Heart right ventricle (tissue), 16 donors: ENCODE measurements at regions not wholly inside any gene's neighbourhood (a gene's known extent, or its start where the extent isn't known, plus 50 kb on each side); places are given as distances from the start of the nearest gene placed in this dataset.
A peak's percentile ranks its signal among the peaks of the same experiment; 100 is the strongest.

Experiments used
- ATAC-seq, 8 donors: fragments of 200-7000 bp; cut with Tn5 transposase; one replicate each; pipeline ENCODE4 v1.9.1; 2020; ENCODE audit warnings: mild to moderate bottlenecking in 8 of 8, moderate library complexity in 8 of 8, moderate number of reproducible peaks in 1 of 8
- DNase-seq, 2 donors: peaks; one replicate each; pipeline ENCODE4 v3.0.0-alpha.2; 2020
- H3K27ac ChIP-seq, 10 donors: fragments of 200-600 bp; sonication (generic) in 2 of 10; one replicate each; pipeline versions ENCODE4 v1.5.0 to v1.8.0; 2020 to 2022; ENCODE audit warnings: mild to moderate bottlenecking in 3 of 10
- H3K27me3 ChIP-seq, 7 donors: fragments of 200-600 bp; one replicate each; pipeline ENCODE4 v1.8.0; 2021 to 2022; ENCODE audit warnings: mild to moderate bottlenecking in 2 of 7
- H3K36me3 ChIP-seq, 9 donors: fragments of 200-600 bp; sonication (generic) in 1 of 9; one replicate each; pipeline versions ENCODE4 v1.5.0 to v1.8.0; 2020 to 2022; ENCODE audit warnings: mild to moderate bottlenecking in 2 of 9
- H3K4me1 ChIP-seq, 9 donors: fragments of 200-600 bp; sonication (generic) in 1 of 9; one replicate each; pipeline versions ENCODE4 v1.5.0 to v1.8.0; 2020 to 2022; ENCODE audit warnings: mild to moderate bottlenecking in 4 of 9
- H3K4me3 ChIP-seq, 10 donors: fragments of 200-600 bp; sonication (generic) in 2 of 10; one replicate each; pipeline versions ENCODE4 v1.5.0 to v1.8.0; 2020 to 2022; ENCODE audit warnings: mild to moderate bottlenecking in 7 of 10, moderate library complexity in 2 of 10
- H3K9me3 ChIP-seq, 11 donors: fragments of 200-600 bp in 10 of 11; sonication (generic) in 2 of 11; one replicate each; pipeline versions ENCODE4 v1.5.0 to v1.8.0; 2013 to 2022; ENCODE audit warnings: mild to moderate bottlenecking in 2 of 11, control low read depth in 1 of 11, moderate library complexity in 1 of 11
- CTCF ChIP-seq, 9 donors: fragments of 200-600 bp; sonication (generic) in 2 of 9; IDR thresholded peaks; one replicate each; pipeline versions ENCODE4 v1.5.0 to v1.8.0; 2021 to 2022; ENCODE audit warnings: antibody characterized with exemption in 9 of 9, mild to moderate bottlenecking in 5 of 9, moderate library complexity in 1 of 9
- WGBS, 2 donors: extraction: QIAGEN DNeasy Blood & Tissue Kit; methylation state at CpG; one replicate each; pipeline ENCODE4 v1.1.7; 2013; ENCODE audit warnings: inconsistent platforms in 1 of 2; 5-methylcytosine and 5-hydroxymethylcytosine counted together
- intact Hi-C, 10 donors: fragments of 100-400 bp; cut with DNase I; formaldehyde crosslinking; loops; one replicate each; pipeline versions ENCODE4 v1.11.1 to v1.14.2; 2022
- donor health status: Arrhythmogenic right ventricular cardiomyopathy.
- donor health status: ischemic (EF 13 %, LVEDD 7.1; RV severe dilation, severe dysfunction).
- donor health status: healthy with polysubstance abuse.
- donor health status: DM: no; HTN: yes; CAD: no.
- donor health status: DM: no; HTN: no; CAD: no.
- donor health status: ischemic (EF 25% LVEDD 6.9; RV normal size, moderate dysfunction).
- donor health status: ischemic (EF 25% LVEDD 5.7; RV mildly dilated, moderate dysfunction).
- donor health status: healthy.
- donor health status: DM: yes; HTN: yes; CAD: no.
- donor health status: Ischemic cardiomyopathy.
- donor health status: ischemic (EF 35%, LVEDD 5.7; RV mildly dilated, moderate dysfunction).
- donor health status: nonischemic (EF 11% LVEDD 7.7; RV severe dilation, severe dysfunction).
- donor health status: DM: yes; HTN: yes; CAD: no.
- donor health status: PGD.
- donor health status: ischemic (EF 29% LVEDD 5.4; RV normal size, mild dysfunction).
- donor health status: nonischemic (EF 23%, LVEDD 6.1; RV moderate dilation, normal function).

GRCh38 chr4:1538941-1539772 is 132.9 kb upstream of the NKX1-1 start:
- Histone ChIP-seq H3K27ac (no peak overlapping the region), H3K4me1 (peaks cover 0 to 13% (median 0%) of the 10 kb centered on the region in 9 donors), H3K27me3 (peaks cover 0 to 30% (median 3%) of the 10 kb centered on the region in 7 donors), H3K36me3 (no peaks in the 10 kb centered on the region), H3K4me3 (no peak overlapping the region), H3K9me3 (no peaks in the 10 kb centered on the region)
- DNase-seq: peak in 1 of 2 donors; percentile 6
- intact Hi-C loops: no loop called here
- no peak for TF ChIP-seq CTCF (IDR thresholded peaks at IDR 0.05)
- 86% methylated on average over 23 of the region's 23 CpGs for WGBS, 2 donors
- ATAC-seq: no peak

- ATAC-seq: no peak
- intact Hi-C loops: no loop called here
These were observed 131.8 kb upstream of the NKX1-1 start for GRCh38 chr4:1538096-1538410.

DNA sequence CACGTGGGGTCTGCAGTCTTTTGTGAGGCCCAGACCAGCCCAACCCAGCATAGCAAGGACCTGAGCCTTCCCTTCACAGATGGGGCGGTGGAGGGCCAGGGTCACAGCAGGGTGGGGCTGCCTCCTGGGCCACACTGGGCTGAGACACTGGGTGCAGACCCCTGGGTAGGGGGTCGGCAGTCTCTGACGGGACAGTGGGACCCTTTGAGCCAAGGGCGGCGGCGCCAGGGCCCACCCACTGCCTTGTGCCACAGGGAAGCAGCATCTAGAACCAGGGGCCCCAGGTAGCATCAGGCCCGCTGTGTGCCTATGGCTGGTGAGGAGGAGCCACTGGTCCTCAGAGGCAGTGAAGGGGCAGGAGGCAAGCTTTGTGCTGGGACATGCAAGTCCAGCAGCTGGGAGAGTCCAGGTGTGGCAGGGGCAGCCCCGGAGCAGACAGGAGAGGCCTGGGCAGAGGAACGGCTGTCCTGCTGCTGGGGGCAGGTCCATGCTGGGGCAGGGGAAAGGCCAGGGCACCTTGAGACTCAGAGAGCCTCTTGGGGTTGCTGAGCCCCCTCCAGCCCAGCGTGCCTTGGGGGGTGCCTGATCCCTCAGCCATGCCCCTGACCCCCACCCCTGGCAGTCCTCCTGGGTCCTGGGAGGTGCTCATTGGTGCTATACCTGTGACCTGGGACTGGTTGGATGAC is 131.3 kb upstream of the NKX1-1 start:
- H3K4me1 ChIP-seq: peaks cover 0 to 13% (median 0%) of the 10 kb centered on the region in 9 donors
- intact Hi-C loops: no loop called here
- no peaks in the 10 kb centered on the region for H3K9me3 ChIP-seq
- ATAC-seq (no peak), DNase-seq (peak in 1 of 2 donors; percentile 10)
- no peak overlapping the region for H3K27ac ChIP-seq
- no peak for TF ChIP-seq CTCF (IDR thresholded peaks at IDR 0.05)
- H3K36me3 ChIP-seq: no peaks in the 10 kb centered on the region
- 87 to 90% methylated on average over 11 of the region's 11 CpGs for WGBS, 2 donors
- H3K4me3 ChIP-seq: no peak overlapping the region
- peaks cover 0 to 38% (median 16%) of the 10 kb centered on the region in 7 donors for H3K27me3 ChIP-seq

More at GRCh38 chr4:1538096-1538410, 131.8 kb upstream of the NKX1-1 start:
- no peaks in the 10 kb centered on the region for H3K9me3 ChIP-seq
- no peak overlapping the region for H3K4me3 ChIP-seq
- H3K27me3 ChIP-seq: peaks cover 0 to 39% (median 11%) of the 10 kb centered on the region in 7 donors
- WGBS, 2 donors: 39 to 53% methylated on average over 7 to 9 of the region's 9 CpGs
- peaks cover 0 to 13% (median 0%) of the 10 kb centered on the region in 9 donors for H3K4me1 ChIP-seq
- H3K27ac ChIP-seq: no peak overlapping the region
- no peaks in the 10 kb centered on the region for H3K36me3 ChIP-seq
- TF ChIP-seq CTCF (IDR thresholded peaks at IDR 0.05): no peak
- peak in 1 of 2 donors; percentile 5 for DNase-seq

DNA sequence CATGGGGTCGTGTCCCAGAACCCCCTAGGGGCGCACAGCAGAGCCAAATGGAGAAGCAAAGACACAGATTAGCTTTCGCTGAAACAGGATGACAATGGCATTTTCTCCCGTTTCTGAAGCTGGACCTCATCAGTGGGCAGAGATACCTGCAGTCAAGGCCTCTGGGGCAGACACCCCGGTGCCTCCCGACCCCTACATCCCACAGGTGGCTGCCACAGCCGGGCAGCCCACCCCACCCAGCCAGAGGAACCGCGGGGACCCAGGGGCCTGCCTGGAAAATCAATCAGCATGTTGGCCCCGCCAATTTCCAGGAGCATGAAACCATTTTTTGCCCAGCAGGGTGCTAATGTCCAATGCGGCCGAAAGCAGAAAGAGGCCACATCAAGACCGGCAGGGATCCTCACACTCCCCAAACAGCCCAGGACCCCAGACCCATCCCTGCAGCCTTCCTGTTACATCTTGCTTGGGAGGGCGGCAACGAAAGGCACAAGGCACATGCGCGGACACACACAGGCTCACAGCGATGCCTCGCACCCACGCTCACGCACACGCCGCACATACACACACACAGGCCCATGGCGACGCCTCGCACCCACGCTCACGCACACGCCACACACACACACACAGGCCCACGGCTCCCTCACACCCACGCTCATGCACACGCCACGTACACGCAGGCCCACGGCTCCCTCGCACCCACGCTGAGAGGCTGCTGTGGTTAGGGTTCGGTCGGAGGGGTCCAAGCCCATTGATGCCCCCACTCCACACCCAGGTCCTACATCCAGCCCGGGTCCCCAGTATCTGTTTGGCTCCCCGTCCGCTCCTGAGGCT is 130.6 kb upstream of the NKX1-1 start:
- WGBS, 2 donors: 91% methylated on average over 42 of the region's 42 CpGs
- H3K36me3 ChIP-seq: no peaks in the 10 kb centered on the region
- H3K9me3 ChIP-seq: no peaks in the 10 kb centered on the region
- H3K4me3 ChIP-seq: no peak overlapping the region
- DNase-seq (peak in 1 of 2 donors; percentile 6), ATAC-seq (no peak)
- H3K27ac ChIP-seq: no peak overlapping the region
- H3K4me1 ChIP-seq: peaks cover 0 to 13% (median 0%) of the 10 kb centered on the region in 9 donors
- no peak for TF ChIP-seq CTCF (IDR thresholded peaks at IDR 0.05)
- H3K27me3 ChIP-seq: peaks cover 0 to 45% (median 23%) of the 10 kb centered on the region in 7 donors
- intact Hi-C loops: no loop called here
